Kidney epithelial cell (primary cell): ENCODE measurements at regions not wholly inside any gene's neighbourhood (a gene's known extent, or its start where the extent isn't known, plus 50 kb on each side); places are given as distances from the start of the nearest gene placed in this dataset.
"Not testable (repeated sequence)": the region's sequence is repeated elsewhere in the genome, so short reads cannot be mapped to it uniquely, and the experiment has no call there.

Experiments used
- DNase-seq: peaks from one replicate; pipeline ENCODE4 v3.0.0-alpha.2; 2010; ENCODE audit warnings: low read depth
- H3K27me3 ChIP-seq: 2 replicates; pipeline ENCODE4 v1.6.0; 2011; ENCODE audit warnings: low read length; ENCODE audit not compliant: control insufficient read depth, insufficient read depth
- H3K36me3 ChIP-seq: 2 replicates; pipeline ENCODE4 v1.5.1; 2011; ENCODE audit warnings: low read length; ENCODE audit not compliant: control insufficient read depth, insufficient read depth
- H3K4me3 ChIP-seq: 2 replicates; pipeline ENCODE4 v1.5.1; 2011; ENCODE audit warnings: low read depth, mild to moderate bottlenecking, control low read depth, low read length
- CTCF ChIP-seq: IDR thresholded peaks from 2 replicates; pipeline ENCODE4 v1.5.1; 2011; ENCODE audit warnings: mild to moderate bottlenecking, moderate library complexity, low read length, control low read depth, inconsistent platforms; ENCODE audit not compliant: insufficient read depth, poor library complexity, severe bottlenecking

- Histone ChIP-seq H3K36me3 (no peaks in the 10 kb centered on the region), H3K27me3 (no peaks in the 10 kb centered on the region), H3K4me3 (no peak overlapping the region)
- TF ChIP-seq CTCF, result no peak
- no peak for DNase-seq
Measured at GRCh38 chr11:109658190-109658589, 236.2 kb downstream of the C11orf87 start.

- Histone ChIP-seq H3K4me3 (no peak overlapping the region), H3K27me3 (no peaks in the 10 kb centered on the region), H3K36me3 (no peaks in the 10 kb centered on the region)
- TF ChIP-seq CTCF, result no peak
- no peak for DNase-seq
Measured at GRCh38 chr11:109667719-109668118, 245.7 kb downstream of the C11orf87 start.

GRCh38 chr11:109668973-109669634 is 247.1 kb downstream of the C11orf87 start:
- no peak for DNase-seq
- H3K36me3 ChIP-seq, result no peaks in the 10 kb centered on the region
- no peaks in the 10 kb centered on the region for H3K27me3 ChIP-seq
- H3K4me3 ChIP-seq, result no peak overlapping the region
- no peak for TF ChIP-seq CTCF

GRCh38 chr11:109677231-109677630 is 255.2 kb downstream of the C11orf87 start:
- no peaks in the 10 kb centered on the region for H3K27me3 ChIP-seq
- DNase-seq, result no peak
- no peak overlapping the region for H3K4me3 ChIP-seq
- H3K36me3 ChIP-seq, result no peaks in the 10 kb centered on the region
- no peak for TF ChIP-seq CTCF

GRCh38 chr11:109677876-109678275 is 255.9 kb downstream of the C11orf87 start:
- no peaks in the 10 kb centered on the region for H3K36me3 ChIP-seq
- no peak for DNase-seq
- TF ChIP-seq CTCF, result no peak
- H3K4me3 ChIP-seq, result no peak overlapping the region
- no peaks in the 10 kb centered on the region for H3K27me3 ChIP-seq

GRCh38 chr11:109680127-109680526 is 258.1 kb downstream of the C11orf87 start:
- DNase-seq, result no peak
- Histone ChIP-seq H3K36me3 (no peaks in the 10 kb centered on the region), H3K4me3 (no peak overlapping the region), H3K27me3 (no peaks in the 10 kb centered on the region)
- no peak for TF ChIP-seq CTCF

- not testable (repeated sequence) for DNase-seq, H3K36me3 ChIP-seq, H3K4me3 ChIP-seq, H3K27me3 ChIP-seq
Measured at GRCh38 chr11:109682788-109683187, 260.8 kb downstream of the C11orf87 start.
